ENCODE measurements at regions not wholly inside any gene's neighbourhood (a gene's known extent, or its start where the extent isn't known, plus 50 kb on each side); places are given as distances from the start of the nearest gene placed in this dataset.

GRCh38 chr6:155584006-155584405 lies 128.4 kb upstream of the NOX3 start:
- DNase-seq (ENCODE audit: low read depth) = no peak
- ChIA-PET POLR2A (no interaction called here), CTCF (no interaction called here)
- Histone ChIP-seq H3K4me3 (ENCODE audit: low read depth, low read length) (no peak overlapping the region), H3K36me3 (ENCODE audit: control insufficient read depth, insufficient read depth, low read length) (no peaks in the 10 kb centered on the region), H3K27me3 (ENCODE audit: control insufficient read depth, insufficient read depth, low read length) (no peaks in the 10 kb centered on the region)
- TF ChIP-seq, protein P1, sequence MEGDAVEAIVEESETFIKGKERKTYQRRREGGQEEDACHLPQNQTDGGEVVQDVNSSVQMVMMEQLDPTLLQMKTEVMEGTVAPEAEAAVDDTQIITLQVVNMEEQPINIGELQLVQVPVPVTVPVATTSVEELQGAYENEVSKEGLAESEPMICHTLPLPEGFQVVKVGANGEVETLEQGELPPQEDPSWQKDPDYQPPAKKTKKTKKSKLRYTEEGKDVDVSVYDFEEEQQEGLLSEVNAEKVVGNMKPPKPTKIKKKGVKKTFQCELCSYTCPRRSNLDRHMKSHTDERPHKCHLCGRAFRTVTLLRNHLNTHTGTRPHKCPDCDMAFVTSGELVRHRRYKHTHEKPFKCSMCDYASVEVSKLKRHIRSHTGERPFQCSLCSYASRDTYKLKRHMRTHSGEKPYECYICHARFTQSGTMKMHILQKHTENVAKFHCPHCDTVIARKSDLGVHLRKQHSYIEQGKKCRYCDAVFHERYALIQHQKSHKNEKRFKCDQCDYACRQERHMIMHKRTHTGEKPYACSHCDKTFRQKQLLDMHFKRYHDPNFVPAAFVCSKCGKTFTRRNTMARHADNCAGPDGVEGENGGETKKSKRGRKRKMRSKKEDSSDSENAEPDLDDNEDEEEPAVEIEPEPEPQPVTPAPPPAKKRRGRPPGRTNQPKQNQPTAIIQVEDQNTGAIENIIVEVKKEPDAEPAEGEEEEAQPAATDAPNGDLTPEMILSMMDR (IDR thresholded peaks at IDR 0.05; ENCODE audit: insufficient read depth, low read depth, low read length) = no peak

GRCh38 chr6:155582016-155582991 lies 126.7 kb upstream of the NOX3 start:
- no peaks in the 10 kb centered on the region for H3K27me3 ChIP-seq (ENCODE audit: control insufficient read depth, insufficient read depth, low read length)
- POLR2A ChIA-PET = no interaction called here
- no peak for DNase-seq (ENCODE audit: low read depth)
- H3K4me3 ChIP-seq (ENCODE audit: low read depth, low read length) = no peak overlapping the region
- TF ChIP-seq, protein P1 (IDR thresholded peaks at IDR 0.05; ENCODE audit: insufficient read depth, low read depth, low read length) = no peak
- CTCF ChIA-PET = interaction anchor here (1.3 kb wide), 1 partner anchor 9 kb away, joined by 4 read pairs; no protein-coding TSS in a partner anchor
- H3K36me3 ChIP-seq (ENCODE audit: control insufficient read depth, insufficient read depth, low read length) = no peaks in the 10 kb centered on the region

DNA sequence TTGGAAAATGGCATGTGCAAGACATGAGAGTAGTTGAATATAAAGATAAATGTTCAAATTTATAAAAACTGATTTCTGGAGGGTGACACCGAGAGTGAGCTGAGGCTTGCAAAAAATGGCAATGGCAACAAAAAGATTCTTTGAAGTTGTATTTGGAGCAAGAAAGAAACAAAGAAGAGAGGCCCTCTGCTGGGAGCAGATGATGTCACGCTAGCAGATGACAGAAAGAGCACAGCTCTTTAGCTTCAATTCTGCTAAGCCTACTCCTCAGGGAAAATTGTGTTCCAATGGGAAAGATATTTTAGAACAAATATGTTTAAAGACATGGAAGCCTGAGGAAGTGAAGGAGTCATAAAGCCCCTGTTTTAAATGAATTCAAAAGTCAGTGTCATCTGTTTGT lies 125.3 kb upstream of the NOX3 start:
- POLR2A ChIA-PET = no interaction called here
- Histone ChIP-seq H3K36me3 (ENCODE audit: control insufficient read depth, insufficient read depth, low read length) (no peaks in the 10 kb centered on the region), H3K4me3 (ENCODE audit: low read depth, low read length) (no peak overlapping the region), H3K27me3 (ENCODE audit: control insufficient read depth, insufficient read depth, low read length) (no peaks in the 10 kb centered on the region)
- no peak for DNase-seq (ENCODE audit: low read depth)
- TF ChIP-seq, protein P1 (IDR thresholded peaks at IDR 0.05; ENCODE audit: insufficient read depth, low read depth, low read length) = no peak
- CTCF ChIA-PET = interaction anchor here (1.3 kb wide), 1 partner anchor 10 kb away, joined by 4 read pairs; no protein-coding TSS in a partner anchor

- Histone ChIP-seq H3K36me3 (ENCODE audit: control insufficient read depth, insufficient read depth, low read length) (no peaks in the 10 kb centered on the region), H3K27me3 (ENCODE audit: control insufficient read depth, insufficient read depth, low read length) (no peaks in the 10 kb centered on the region), H3K4me3 (ENCODE audit: low read depth, low read length) (no peak overlapping the region)
- TF ChIP-seq, protein P1 (IDR thresholded peaks at IDR 0.05; ENCODE audit: insufficient read depth, low read depth, low read length) = no peak
- POLR2A ChIA-PET = no interaction called here
- CTCF ChIA-PET = no interaction called here
- no peak for DNase-seq (ENCODE audit: low read depth)
Observed at GRCh38 chr6:155578251-155578650, 122.6 kb upstream of the NOX3 start.

DNA sequence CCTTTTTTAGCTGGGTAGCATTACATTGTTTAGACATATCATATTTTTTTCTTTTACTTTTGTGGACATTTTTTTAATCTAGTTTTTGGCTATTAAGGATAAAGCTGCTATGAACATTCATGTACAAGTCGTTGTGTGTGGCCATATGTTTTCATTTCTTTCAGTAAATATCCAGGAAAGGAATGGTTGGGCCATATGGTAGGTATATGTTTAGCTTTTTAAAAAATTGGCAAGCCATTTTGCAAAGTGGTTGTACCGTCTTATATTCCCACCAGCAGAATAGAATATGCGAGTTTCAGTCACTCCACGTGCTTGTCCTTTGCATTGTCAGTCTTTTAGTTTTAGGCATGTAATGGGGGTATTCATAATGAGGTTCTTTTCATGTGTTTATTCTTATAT lies 106.3 kb upstream of the NOX3 start:
- CTCF ChIA-PET = no interaction called here
- DNase-seq (ENCODE audit: low read depth) = no peak
- POLR2A ChIA-PET = no interaction called here
- TF ChIP-seq, protein P1 (IDR thresholded peaks at IDR 0.05; ENCODE audit: insufficient read depth, low read depth, low read length) = no peak
- H3K27me3 ChIP-seq (ENCODE audit: control insufficient read depth, insufficient read depth, low read length) = no peaks in the 10 kb centered on the region
- H3K4me3 ChIP-seq (ENCODE audit: low read depth, low read length) = no peak overlapping the region
- H3K36me3 ChIP-seq (ENCODE audit: control insufficient read depth, insufficient read depth, low read length) = no peaks in the 10 kb centered on the region
